ENCODE measurements at regions not wholly inside any gene's neighbourhood (a gene's known extent, or its start where the extent isn't known, plus 50 kb on each side); places are given as distances from the start of the nearest gene placed in this dataset.

DNA sequence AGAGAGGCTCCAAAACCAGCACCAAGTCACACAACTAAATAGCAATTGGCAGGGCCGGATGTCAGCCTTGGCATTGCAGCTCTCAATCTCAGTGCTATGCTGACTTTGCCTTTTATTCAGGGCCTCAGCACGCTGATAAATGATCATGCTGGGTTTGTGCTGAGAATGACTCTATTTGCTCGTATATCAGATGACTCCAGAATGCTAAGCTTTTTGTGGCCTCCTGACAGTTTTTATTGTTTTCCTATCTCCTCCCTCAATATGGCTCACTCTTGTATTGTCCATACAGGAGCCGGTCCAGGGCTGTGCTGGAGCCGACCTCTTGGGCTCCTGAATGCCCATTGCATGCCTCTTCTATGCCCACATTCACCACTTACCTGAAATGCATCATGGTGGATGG lies 211.0 kb downstream of the EFNB2 start:
- no peaks in the 10 kb centered on the region for H3K27me3 ChIP-seq (ENCODE audit: low read length)
- DNase-seq = no peak
- H3K27ac ChIP-seq (ENCODE audit: low read length) = no peak overlapping the region
- no peak overlapping the region for H2AFZ ChIP-seq (ENCODE audit: low read length)
- H3K36me3 ChIP-seq (ENCODE audit: insufficient read depth, low read length) = no peaks in the 10 kb centered on the region
- no peaks in the 10 kb centered on the region for H4K20me1 ChIP-seq (ENCODE audit: insufficient read depth, low read depth, low read length)
- no peaks in the 10 kb centered on the region for H3K9me2 ChIP-seq (replicated peaks; ENCODE audit: insufficient read depth, low read length)
- no peak overlapping the region for H3K4me3 ChIP-seq (ENCODE audit: low read length)
- no peak overlapping the region for H3K4me2 ChIP-seq (ENCODE audit: low read depth, low read length, poor library complexity, severe bottlenecking)
- no peak overlapping the region for H3K9ac ChIP-seq (ENCODE audit: low read length)
- no peaks in the 10 kb centered on the region for H3K4me1 ChIP-seq (ENCODE audit: low read length)
- peaks cover 11% of the 10 kb centered on the region for H3K9me3 ChIP-seq (ENCODE audit: low read length)
- H3K79me2 ChIP-seq (ENCODE audit: low read length) = no peaks in the 10 kb centered on the region

DNA sequence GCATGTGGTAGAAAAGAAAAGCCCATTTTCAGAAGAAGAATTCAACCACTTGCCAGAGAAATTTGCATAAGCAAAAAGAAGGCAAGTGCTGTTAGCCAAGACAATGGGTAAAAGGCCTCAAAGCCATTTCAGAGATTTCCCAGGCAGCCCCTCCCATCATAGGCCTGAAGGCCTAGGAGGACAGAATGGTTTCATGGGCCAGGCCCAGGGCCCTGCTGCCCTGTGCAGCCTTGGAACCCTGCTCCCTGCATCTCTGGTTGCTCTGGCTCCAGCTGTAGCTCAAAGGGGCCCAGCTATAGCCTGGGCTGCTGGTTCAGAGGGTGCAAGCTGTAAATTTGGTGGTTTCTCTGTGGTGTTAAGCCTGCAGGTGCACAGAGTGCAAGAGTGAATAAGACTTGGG lies 212.8 kb downstream of the EFNB2 start:
- no peak overlapping the region for H3K27ac ChIP-seq (ENCODE audit: low read length)
- H4K20me1 ChIP-seq (ENCODE audit: insufficient read depth, low read depth, low read length) = no peaks in the 10 kb centered on the region
- H3K9me3 ChIP-seq (ENCODE audit: low read length) = peaks cover 11% of the 10 kb centered on the region

DNA sequence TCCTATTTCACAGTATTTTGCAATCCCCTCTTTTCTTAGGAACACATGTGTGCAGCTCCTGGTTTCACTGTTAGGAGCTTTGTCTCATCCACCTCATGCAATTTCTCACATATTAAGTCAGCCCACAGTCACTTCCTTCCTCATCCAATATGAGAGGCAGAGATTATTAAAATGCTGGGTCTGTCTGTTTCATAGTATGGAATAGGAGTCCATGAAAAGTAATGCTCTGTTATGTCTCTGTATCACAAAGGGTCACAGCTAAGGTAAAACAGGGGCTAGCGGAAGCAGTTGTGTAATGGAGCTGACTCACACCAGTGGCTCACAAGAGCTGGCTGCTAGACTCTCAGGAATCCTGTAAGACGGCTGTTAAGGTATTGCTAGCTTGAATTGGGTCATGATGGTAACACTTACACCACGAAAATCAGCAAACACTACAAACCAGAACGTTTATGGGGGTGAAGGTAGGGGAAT lies 216.5 kb downstream of the EFNB2 start:
- no peak overlapping the region for H3K27ac ChIP-seq (ENCODE audit: low read length)
- H3K4me1 ChIP-seq (ENCODE audit: low read length) = no peaks in the 10 kb centered on the region
- H3K9ac ChIP-seq (ENCODE audit: low read length) = no peak overlapping the region
- H3K9me2 ChIP-seq (replicated peaks; ENCODE audit: insufficient read depth, low read length) = no peaks in the 10 kb centered on the region
- H2AFZ ChIP-seq (ENCODE audit: low read length) = no peak overlapping the region
- no peaks in the 10 kb centered on the region for H3K36me3 ChIP-seq (ENCODE audit: insufficient read depth, low read length)
- no peak overlapping the region for H3K4me3 ChIP-seq (ENCODE audit: low read length)
- H3K79me2 ChIP-seq (ENCODE audit: low read length) = no peaks in the 10 kb centered on the region
- H3K9me3 ChIP-seq (ENCODE audit: low read length) = peaks cover 11% of the 10 kb centered on the region
- no peak for DNase-seq
- no peaks in the 10 kb centered on the region for H3K27me3 ChIP-seq (ENCODE audit: low read length)
- H3K4me2 ChIP-seq (ENCODE audit: low read depth, low read length, poor library complexity, severe bottlenecking) = no peak overlapping the region
- no peaks in the 10 kb centered on the region for H4K20me1 ChIP-seq (ENCODE audit: insufficient read depth, low read depth, low read length)

More for the DNA sequence above, 212.8 kb downstream of the EFNB2 start:
- no peak overlapping the region for H2AFZ ChIP-seq (ENCODE audit: low read length)
- H3K36me3 ChIP-seq (ENCODE audit: insufficient read depth, low read length) = no peaks in the 10 kb centered on the region
- H3K27me3 ChIP-seq (ENCODE audit: low read length) = no peaks in the 10 kb centered on the region
- H3K79me2 ChIP-seq (ENCODE audit: low read length) = no peaks in the 10 kb centered on the region
- H3K9ac ChIP-seq (ENCODE audit: low read length) = no peak overlapping the region
- no peaks in the 10 kb centered on the region for H3K4me1 ChIP-seq (ENCODE audit: low read length)
- no peaks in the 10 kb centered on the region for H3K9me2 ChIP-seq (replicated peaks; ENCODE audit: insufficient read depth, low read length)
- no peak overlapping the region for H3K4me3 ChIP-seq (ENCODE audit: low read length)
- no peak for DNase-seq
- H3K4me2 ChIP-seq (ENCODE audit: low read depth, low read length, poor library complexity, severe bottlenecking) = no peak overlapping the region

DNA sequence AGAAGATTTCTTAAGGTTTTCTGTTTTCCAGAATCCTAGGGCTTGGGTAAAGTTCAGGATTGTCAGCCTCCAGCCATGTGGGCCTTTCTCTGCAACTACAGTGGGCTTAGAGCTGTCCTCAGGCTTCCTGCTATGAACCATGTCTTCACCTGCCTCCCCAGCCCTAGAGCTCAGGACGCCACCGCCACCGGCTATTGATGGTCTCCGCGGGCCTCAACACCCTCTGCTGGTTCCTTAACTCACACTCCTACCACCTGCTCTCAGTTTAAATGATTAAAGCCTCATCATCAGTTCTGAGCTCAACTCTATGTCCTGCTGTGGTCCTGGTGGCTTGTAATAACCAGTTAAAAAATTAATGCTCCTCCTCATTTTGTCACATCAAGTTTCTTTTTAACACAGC lies 221.0 kb downstream of the EFNB2 start:
- DNase-seq = no peak
- H3K9me3 ChIP-seq (ENCODE audit: low read length) = no peaks in the 10 kb centered on the region; the same call in 1 of the 2 replicates
- no peak overlapping the region for H3K27ac ChIP-seq (ENCODE audit: low read length)
- H3K36me3 ChIP-seq (ENCODE audit: insufficient read depth, low read length) = no peaks in the 10 kb centered on the region
- H2AFZ ChIP-seq (ENCODE audit: low read length) = no peak overlapping the region
- no peaks in the 10 kb centered on the region for H3K27me3 ChIP-seq (ENCODE audit: low read length)
- H3K79me2 ChIP-seq (ENCODE audit: low read length) = no peaks in the 10 kb centered on the region
- H3K9ac ChIP-seq (ENCODE audit: low read length) = no peak overlapping the region
- no peaks in the 10 kb centered on the region for H3K4me1 ChIP-seq (ENCODE audit: low read length)
- no peak overlapping the region for H3K4me2 ChIP-seq (ENCODE audit: low read depth, low read length, poor library complexity, severe bottlenecking)
- H3K4me3 ChIP-seq (ENCODE audit: low read length) = no peak overlapping the region
- no peaks in the 10 kb centered on the region for H4K20me1 ChIP-seq (ENCODE audit: insufficient read depth, low read depth, low read length)
- H3K9me2 ChIP-seq (replicated peaks; ENCODE audit: insufficient read depth, low read length) = no peaks in the 10 kb centered on the region

DNA sequence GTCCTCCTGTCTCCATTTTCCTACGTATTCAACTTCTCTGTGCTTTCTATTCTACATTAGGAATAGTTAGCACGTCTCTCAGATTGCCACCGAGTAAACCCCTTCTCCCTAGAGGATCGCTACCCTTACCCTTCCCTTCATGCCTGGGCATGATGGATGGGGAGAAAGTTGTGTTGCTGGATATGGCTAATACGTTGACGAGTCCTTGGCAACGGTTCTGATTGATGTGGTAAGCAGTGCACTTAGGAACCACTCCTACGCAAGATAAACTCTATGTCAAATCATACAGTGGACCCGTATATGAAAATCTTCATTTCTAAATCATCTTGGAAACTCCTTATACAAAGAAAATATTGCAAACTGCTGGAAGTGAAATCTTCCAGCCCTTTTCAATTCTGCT lies 224.5 kb downstream of the EFNB2 start:
- H2AFZ ChIP-seq (ENCODE audit: low read length) = no peak overlapping the region
- no peaks in the 10 kb centered on the region; the same call in 1 of the 2 replicates for H3K9me3 ChIP-seq (ENCODE audit: low read length)
- no peaks in the 10 kb centered on the region for H4K20me1 ChIP-seq (ENCODE audit: insufficient read depth, low read depth, low read length)
- H3K79me2 ChIP-seq (ENCODE audit: low read length) = no peaks in the 10 kb centered on the region
- no peaks in the 10 kb centered on the region for H3K27me3 ChIP-seq (ENCODE audit: low read length)
- H3K9ac ChIP-seq (ENCODE audit: low read length) = no peak overlapping the region
- no peaks in the 10 kb centered on the region for H3K36me3 ChIP-seq (ENCODE audit: insufficient read depth, low read length)
- no peak overlapping the region for H3K4me2 ChIP-seq (ENCODE audit: low read depth, low read length, poor library complexity, severe bottlenecking)
- no peaks in the 10 kb centered on the region for H3K4me1 ChIP-seq (ENCODE audit: low read length)
- DNase-seq = no peak
- H3K4me3 ChIP-seq (ENCODE audit: low read length) = no peak overlapping the region
- H3K27ac ChIP-seq (ENCODE audit: low read length) = no peak overlapping the region
- no peaks in the 10 kb centered on the region for H3K9me2 ChIP-seq (replicated peaks; ENCODE audit: insufficient read depth, low read length)

DNA sequence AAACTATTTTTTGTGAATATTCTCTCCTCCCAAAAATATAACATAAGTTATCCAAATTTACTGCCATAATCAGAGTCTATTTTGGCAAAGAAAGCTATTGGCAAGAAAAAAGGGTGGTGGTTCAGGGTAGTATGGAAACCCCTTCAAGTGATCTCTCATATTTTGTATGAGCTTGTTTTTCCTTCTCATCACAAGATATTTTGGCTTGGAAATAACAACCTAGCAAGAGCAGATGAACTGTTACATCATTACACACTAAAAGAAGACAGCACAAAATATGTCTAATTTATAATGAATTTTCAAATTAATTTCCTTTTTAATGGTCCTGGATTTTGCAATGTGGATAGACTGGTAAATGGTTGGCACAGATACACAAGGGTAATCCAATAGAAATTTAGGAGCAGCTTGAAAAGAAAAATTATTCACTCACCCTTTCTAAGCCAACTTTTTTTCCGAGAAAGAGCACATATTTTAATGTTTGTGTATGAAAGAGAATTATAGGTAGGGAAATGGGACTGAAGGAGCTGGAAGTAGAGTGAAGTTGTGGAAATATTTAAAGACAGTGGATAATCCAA lies 225.1 kb downstream of the EFNB2 start:
- H2AFZ ChIP-seq (ENCODE audit: low read length) = no peak overlapping the region
- H3K9me2 ChIP-seq (replicated peaks; ENCODE audit: insufficient read depth, low read length) = no peaks in the 10 kb centered on the region
- H4K20me1 ChIP-seq (ENCODE audit: insufficient read depth, low read depth, low read length) = no peaks in the 10 kb centered on the region
- H3K9ac ChIP-seq (ENCODE audit: low read length) = no peak overlapping the region
- no peaks in the 10 kb centered on the region for H3K4me1 ChIP-seq (ENCODE audit: low read length)
- H3K9me3 ChIP-seq (ENCODE audit: low read length) = no peaks in the 10 kb centered on the region; the same call in 1 of the 2 replicates
- H3K4me2 ChIP-seq (ENCODE audit: low read depth, low read length, poor library complexity, severe bottlenecking) = no peak overlapping the region
- H3K36me3 ChIP-seq (ENCODE audit: insufficient read depth, low read length) = no peaks in the 10 kb centered on the region
- H3K27me3 ChIP-seq (ENCODE audit: low read length) = no peaks in the 10 kb centered on the region
- H3K27ac ChIP-seq (ENCODE audit: low read length) = no peak overlapping the region
- no peak for DNase-seq
- no peaks in the 10 kb centered on the region for H3K79me2 ChIP-seq (ENCODE audit: low read length)
- H3K4me3 ChIP-seq (ENCODE audit: low read length) = no peak overlapping the region

DNA sequence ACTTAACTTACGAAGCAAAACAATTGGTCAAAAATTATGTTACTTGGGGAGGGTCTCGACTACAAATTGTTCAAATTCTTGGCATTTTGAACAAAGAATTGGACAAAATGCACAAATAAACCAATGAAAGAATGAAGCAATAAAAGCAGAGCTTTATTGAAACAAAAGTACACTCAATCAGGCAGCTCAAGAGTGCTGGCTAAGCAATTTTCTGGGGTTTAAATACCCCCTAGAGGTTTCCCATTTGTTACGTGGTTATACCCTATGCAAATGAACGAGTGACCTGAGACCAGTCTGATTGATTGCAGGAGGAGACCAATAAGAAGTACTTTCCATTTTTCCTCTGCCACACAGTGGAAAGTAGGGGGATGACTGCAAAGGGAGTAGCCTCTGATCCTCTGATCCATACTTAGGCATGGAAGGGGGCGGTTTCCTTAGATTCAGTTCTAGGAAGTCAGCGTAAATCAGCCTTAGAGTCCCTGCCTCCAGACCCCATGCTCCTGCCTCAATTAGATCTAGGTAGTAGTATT lies 228.6 kb downstream of the EFNB2 start:
- no peak overlapping the region for H3K4me2 ChIP-seq (ENCODE audit: low read depth, low read length, poor library complexity, severe bottlenecking)
- no peaks in the 10 kb centered on the region for H3K79me2 ChIP-seq (ENCODE audit: low read length)
- no peak overlapping the region for H3K27ac ChIP-seq (ENCODE audit: low read length)
- H3K9me2 ChIP-seq (replicated peaks; ENCODE audit: insufficient read depth, low read length) = no peaks in the 10 kb centered on the region
- no peak overlapping the region for H3K9ac ChIP-seq (ENCODE audit: low read length)
- H3K27me3 ChIP-seq (ENCODE audit: low read length) = no peaks in the 10 kb centered on the region
- H4K20me1 ChIP-seq (ENCODE audit: insufficient read depth, low read depth, low read length) = no peaks in the 10 kb centered on the region
- H3K4me3 ChIP-seq (ENCODE audit: low read length) = no peak overlapping the region
- no peaks in the 10 kb centered on the region for H3K36me3 ChIP-seq (ENCODE audit: insufficient read depth, low read length)
- DNase-seq = no peak
- H3K9me3 ChIP-seq (ENCODE audit: low read length) = peaks cover 4% of the 10 kb centered on the region
- H3K4me1 ChIP-seq (ENCODE audit: low read length) = no peaks in the 10 kb centered on the region
- H2AFZ ChIP-seq (ENCODE audit: low read length) = no peak overlapping the region

DNA sequence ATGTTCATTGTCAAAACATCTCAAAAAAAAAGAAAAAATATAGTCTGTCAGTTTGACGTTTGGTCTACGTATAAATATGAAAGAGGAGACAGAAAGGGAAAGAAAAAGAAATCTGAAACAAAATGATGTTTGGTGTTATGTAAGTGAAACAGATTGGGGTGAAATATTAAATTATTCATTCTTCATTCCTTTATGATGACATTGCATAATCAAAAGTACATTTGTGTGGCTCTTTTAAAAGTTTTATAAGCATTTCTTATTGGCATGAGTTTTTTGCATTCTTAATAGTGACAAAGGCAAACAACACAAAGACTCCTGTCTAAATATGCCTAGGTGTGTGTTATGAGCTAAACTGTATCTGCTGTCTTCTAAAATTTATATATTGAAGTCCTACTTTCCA lies 232.6 kb downstream of the EFNB2 start:
- Histone ChIP-seq H3K9ac (ENCODE audit: low read length) (no peak overlapping the region), H2AFZ (ENCODE audit: low read length) (no peak overlapping the region), H3K4me1 (ENCODE audit: low read length) (no peaks in the 10 kb centered on the region), H3K4me3 (ENCODE audit: low read length) (no peak overlapping the region), H3K4me2 (ENCODE audit: low read depth, low read length, poor library complexity, severe bottlenecking) (no peak overlapping the region), H3K36me3 (ENCODE audit: insufficient read depth, low read length) (no peaks in the 10 kb centered on the region), H3K9me2 (replicated peaks; ENCODE audit: insufficient read depth, low read length) (no peaks in the 10 kb centered on the region), H3K27ac (ENCODE audit: low read length) (no peak overlapping the region), H3K9me3 (ENCODE audit: low read length) (peaks cover 4% of the 10 kb centered on the region), H3K27me3 (ENCODE audit: low read length) (no peaks in the 10 kb centered on the region), H4K20me1 (ENCODE audit: insufficient read depth, low read depth, low read length) (no peaks in the 10 kb centered on the region), H3K79me2 (ENCODE audit: low read length) (no peaks in the 10 kb centered on the region)
- no peak for DNase-seq
